Spleen (tissue), 11 donors: ENCODE measurements at regions not wholly inside any gene's neighbourhood (a gene's known extent, or its start where the extent isn't known, plus 50 kb on each side); places are given as distances from the start of the nearest gene placed in this dataset.

ENCODE experiments used
- DNase-seq: peaks from one replicate; pipeline ENCODE4 v3.0.0-alpha.2; 2020
- H3K27ac ChIP-seq, 8 donors: fragments of 200-600 bp; sonication (generic) in 7 of 8; 1 replicate in 4 of 8; 2 replicates in 4 of 8; pipeline versions ENCODE4 v1.5.0 to v1.8.0; 2016 to 2021; ENCODE audit warnings: inconsistent platforms in 4 of 8, mild to moderate bottlenecking in 4 of 8, moderate library complexity in 1 of 8
- H3K27me3 ChIP-seq, 7 donors: fragments of 200-600 bp; sonication (generic) in 6 of 7; replicated peaks in 1 of 7; 1 replicate in 4 of 7; 2 replicates in 3 of 7; pipeline versions ENCODE4 v1.5.0 to v1.8.0; 2016 to 2021; ENCODE audit warnings: inconsistent platforms in 3 of 7, mild to moderate bottlenecking in 1 of 7
- H3K36me3 ChIP-seq, 6 donors: fragments of 200-600 bp; sonication (generic) in 5 of 6; 1 replicate in 4 of 6; 2 replicates in 2 of 6; pipeline versions ENCODE4 v1.5.0 to v1.8.0; 2016 to 2021; ENCODE audit warnings: inconsistent platforms in 2 of 6
- H3K4me1 ChIP-seq, 6 donors: fragments of 200-600 bp; sonication (generic) in 5 of 6; 1 replicate in 3 of 6; 2 replicates in 3 of 6; pipeline versions ENCODE4 v1.5.0 to v1.8.0; 2016 to 2021; ENCODE audit warnings: inconsistent platforms in 3 of 6
- H3K4me3 ChIP-seq, 8 donors: fragments of 200-600 bp; sonication (generic) in 7 of 8; 1 replicate in 4 of 8; 2 replicates in 4 of 8; pipeline versions ENCODE4 v1.5.0 to v1.8.0; 2016 to 2021; ENCODE audit warnings: inconsistent platforms in 4 of 8, mild to moderate bottlenecking in 4 of 8, moderate library complexity in 2 of 8
- H3K9me3 ChIP-seq, 8 donors: fragments of 200-600 bp; sonication (generic) in 7 of 8; 1 replicate in 4 of 8; 2 replicates in 4 of 8; pipeline versions ENCODE4 v1.5.0 to v1.8.0; 2016 to 2021; ENCODE audit warnings: inconsistent platforms in 4 of 8
- POLR2A ChIP-seq, 3 donors: fragments of 450-650 bp; IDR thresholded peaks; one replicate each; pipeline ENCODE4 v1.5.1; 2017; ENCODE audit warnings: antibody characterized with exemption in 3 of 3, mild to moderate bottlenecking in 1 of 3
- POLR2AphosphoS5 ChIP-seq, 3 donors: sonication (generic); formaldehyde crosslinking; IDR thresholded peaks; one replicate each; pipeline ENCODE4 v1.5.1; 2017; ENCODE audit warnings: antibody characterized with exemption in 3 of 3
- WGBS, 5 donors: extraction: QIAGEN DNeasy Blood & Tissue Kit in 3 of 5; methylation state at CpG; one replicate each; pipeline versions ENCODE4 v1.1.5 to v1.1.7; 2013 to 2018; 5-methylcytosine and 5-hydroxymethylcytosine counted together
- intact Hi-C: fragments of 100-400 bp; cut with DNase I; formaldehyde crosslinking; loops from one replicate; pipeline ENCODE4 v1.15.0; 2023; ENCODE audit warnings: low total_unique reads
- TF ChIP-seq, protein P1 (sequence below), 11 experiments: fragments of 200-600 bp in 7 of 11; fragments of 450-650 bp in 4 of 11; sonication (generic) in 4 of 11; IDR thresholded peaks in 8 of 11; conservative IDR thresholded peaks in 3 of 11; 1 replicate in 7 of 11; 2 replicates in 4 of 11; pipeline versions ENCODE4 v1.4.0 to v1.8.0; 2016 to 2021; ENCODE audit warnings: antibody characterized with exemption in 11 of 11, inconsistent platforms in 4 of 11, mild to moderate bottlenecking in 1 of 11
- donor health status: healthy with polysubstance abuse.
- donor health status: DM: no; HTN: no; CAD: no; lungs with moderate emphysema.
- donor health status: DM: no; HTN: no; CAD: no.
- donor health status: Bipolar disorder and iron deficiency.
- donor health status: healthy.
- donor health status: DM: no; HTN: no; CAD: no.
- donor health status: DM: yes; HTN: yes; CAD: no.

DNA sequence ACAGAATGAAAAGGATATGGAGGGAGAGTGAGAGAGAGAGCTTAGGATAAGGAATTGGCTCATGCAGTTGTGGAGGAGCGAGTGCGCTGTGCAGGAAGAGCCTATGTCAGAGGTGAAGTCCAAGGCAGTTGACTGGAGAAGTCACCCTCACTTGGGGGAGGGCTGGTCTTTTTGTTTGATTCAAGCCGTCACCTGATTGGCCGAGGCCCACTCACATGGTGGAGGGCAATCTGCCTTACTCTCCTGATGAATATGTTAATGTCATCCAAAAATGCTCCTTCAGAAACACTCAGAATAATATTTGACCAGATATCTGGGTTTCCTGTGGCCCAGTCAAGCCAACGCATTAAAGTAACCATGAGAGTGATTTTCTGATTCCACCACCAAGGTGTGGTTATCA, 131.7 kb downstream of the KATNIP start:
- intact Hi-C loops = no loop called here
- TF ChIP-seq POLR2AphosphoS5 (IDR thresholded peaks at IDR 0.05) (no peak), POLR2A (IDR thresholded peaks at IDR 0.05) (no peak)
- TF ChIP-seq, protein P1, sequence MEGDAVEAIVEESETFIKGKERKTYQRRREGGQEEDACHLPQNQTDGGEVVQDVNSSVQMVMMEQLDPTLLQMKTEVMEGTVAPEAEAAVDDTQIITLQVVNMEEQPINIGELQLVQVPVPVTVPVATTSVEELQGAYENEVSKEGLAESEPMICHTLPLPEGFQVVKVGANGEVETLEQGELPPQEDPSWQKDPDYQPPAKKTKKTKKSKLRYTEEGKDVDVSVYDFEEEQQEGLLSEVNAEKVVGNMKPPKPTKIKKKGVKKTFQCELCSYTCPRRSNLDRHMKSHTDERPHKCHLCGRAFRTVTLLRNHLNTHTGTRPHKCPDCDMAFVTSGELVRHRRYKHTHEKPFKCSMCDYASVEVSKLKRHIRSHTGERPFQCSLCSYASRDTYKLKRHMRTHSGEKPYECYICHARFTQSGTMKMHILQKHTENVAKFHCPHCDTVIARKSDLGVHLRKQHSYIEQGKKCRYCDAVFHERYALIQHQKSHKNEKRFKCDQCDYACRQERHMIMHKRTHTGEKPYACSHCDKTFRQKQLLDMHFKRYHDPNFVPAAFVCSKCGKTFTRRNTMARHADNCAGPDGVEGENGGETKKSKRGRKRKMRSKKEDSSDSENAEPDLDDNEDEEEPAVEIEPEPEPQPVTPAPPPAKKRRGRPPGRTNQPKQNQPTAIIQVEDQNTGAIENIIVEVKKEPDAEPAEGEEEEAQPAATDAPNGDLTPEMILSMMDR (IDR thresholded peaks at IDR 0.05 in 8 of 11, conservative IDR thresholded peaks at IDR 0.05 in 3 of 11) = no peak
- H3K36me3 ChIP-seq = peaks cover 0 to 77% (median 51%) of the 10 kb centered on the region in 6 donors

DNA sequence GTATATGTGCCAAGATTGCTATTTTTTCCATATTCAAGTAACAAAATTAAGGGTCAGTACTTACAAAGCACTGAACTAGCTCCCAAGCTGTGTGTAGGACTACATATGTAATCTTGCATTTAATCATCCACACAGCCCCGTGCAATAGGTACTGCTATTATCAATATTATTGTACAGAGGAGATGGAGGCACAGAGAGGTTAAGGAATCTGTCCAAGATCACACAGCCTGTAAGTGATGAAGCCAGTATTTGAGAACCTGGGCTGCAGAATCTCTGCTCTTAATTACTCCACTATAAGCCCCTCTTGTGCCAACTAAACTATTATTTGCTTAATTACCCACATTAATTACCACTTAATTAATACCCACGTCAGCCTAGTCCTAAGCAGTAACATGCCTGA, 134.1 kb downstream of the KATNIP start:
- 84 to 100% (median 92%) methylated on average over 2 of the region's 2 CpGs for WGBS, 5 donors
- no peak for DNase-seq
- no peak for TF ChIP-seq POLR2AphosphoS5 (IDR thresholded peaks at IDR 0.05)
- TF ChIP-seq, protein P1 (IDR thresholded peaks at IDR 0.05 in 8 of 11, conservative IDR thresholded peaks at IDR 0.05 in 3 of 11) = no peak
- TF ChIP-seq POLR2A (IDR thresholded peaks at IDR 0.05) = no peak
- Histone ChIP-seq H3K27ac (no peak overlapping the region), H3K9me3 (no peaks in the 10 kb centered on the region), H3K4me1 (no peaks in the 10 kb centered on the region), H3K4me3 (no peak overlapping the region), H3K36me3 (peaks cover 0 to 68% (median 36%) of the 10 kb centered on the region in 6 donors), H3K27me3 (no peaks in the 10 kb centered on the region)
- intact Hi-C loops = no loop called here

More for the DNA sequence above, 131.7 kb downstream of the KATNIP start:
- Histone ChIP-seq H3K27ac (no peak overlapping the region), H3K4me1 (no peaks in the 10 kb centered on the region), H3K27me3 (no peaks in the 10 kb centered on the region), H3K9me3 (no peaks in the 10 kb centered on the region), H3K4me3 (no peak overlapping the region)
- DNase-seq = no peak
- 93 to 98% (median 97%) methylated on average over 5 of the region's 5 CpGs for WGBS, 5 donors

DNA sequence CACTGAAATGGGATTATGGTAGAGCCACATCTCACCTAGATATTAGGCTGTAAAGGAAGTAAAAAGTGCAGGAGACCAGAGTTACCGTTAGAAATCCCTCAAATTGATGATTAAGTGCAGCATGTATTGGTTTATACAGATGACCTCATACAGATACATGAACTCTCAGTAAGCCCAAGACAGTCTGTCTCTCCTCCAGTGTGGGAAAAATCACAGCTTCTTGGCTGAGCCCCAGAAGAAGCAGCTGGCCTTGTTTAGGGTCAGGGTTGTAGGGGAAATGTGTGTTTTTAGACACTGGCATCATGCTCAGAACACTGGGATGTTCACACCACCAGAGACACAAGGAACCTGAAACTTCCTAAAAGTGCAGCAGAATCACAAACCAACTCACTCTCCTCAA, 135.9 kb downstream of the KATNIP start:
- H3K36me3 ChIP-seq = peaks cover 0 to 50% (median 24%) of the 10 kb centered on the region in 6 donors
- WGBS, 5 donors = 62 to 97% (median 84%) methylated on average over 1 of the region's 1 CpG
- no peak for DNase-seq
- H3K27ac ChIP-seq = no peak overlapping the region
- H3K27me3 ChIP-seq = no peaks in the 10 kb centered on the region
- TF ChIP-seq, protein P1 (IDR thresholded peaks at IDR 0.05 in 8 of 11, conservative IDR thresholded peaks at IDR 0.05 in 3 of 11) = no peak
- TF ChIP-seq POLR2A (IDR thresholded peaks at IDR 0.05) (no peak), POLR2AphosphoS5 (IDR thresholded peaks at IDR 0.05) (no peak)
- no peak overlapping the region for H3K4me3 ChIP-seq
- H3K4me1 ChIP-seq = no peaks in the 10 kb centered on the region
- intact Hi-C loops = no loop called here
- no peaks in the 10 kb centered on the region for H3K9me3 ChIP-seq

DNA sequence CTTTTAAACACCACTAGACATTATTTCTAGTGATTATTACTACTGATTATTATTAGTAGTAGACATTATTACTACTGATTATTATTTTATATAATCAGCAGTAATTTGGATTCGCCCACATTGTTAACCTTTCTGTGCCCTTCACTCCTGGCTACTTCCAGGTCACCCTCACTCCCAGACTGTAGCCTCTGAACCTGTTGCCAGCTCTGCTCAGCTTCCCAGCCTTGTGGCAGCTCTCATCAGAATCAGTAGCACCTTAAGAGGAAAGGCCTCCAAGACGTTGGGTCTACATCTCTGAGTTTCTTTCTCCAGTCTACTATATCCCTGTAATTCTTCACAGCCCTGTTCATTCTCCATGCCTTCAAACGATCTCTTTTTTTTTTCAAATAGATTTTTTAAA, 137.0 kb downstream of the KATNIP start:
- WGBS, 5 donors = 77 to 88% (median 85%) methylated on average over 3 of the region's 3 CpGs
- no peaks in the 10 kb centered on the region for H3K4me1 ChIP-seq
- intact Hi-C loops = no loop called here
- no peak overlapping the region for H3K27ac ChIP-seq
- H3K9me3 ChIP-seq = no peaks in the 10 kb centered on the region
- H3K27me3 ChIP-seq = no peaks in the 10 kb centered on the region
- no peak for DNase-seq
- no peak overlapping the region for H3K4me3 ChIP-seq
- H3K36me3 ChIP-seq = peaks cover 0 to 39% (median 14%) of the 10 kb centered on the region in 6 donors
- TF ChIP-seq POLR2A (IDR thresholded peaks at IDR 0.05) (no peak), POLR2AphosphoS5 (IDR thresholded peaks at IDR 0.05) (no peak)
- TF ChIP-seq, protein P1 (IDR thresholded peaks at IDR 0.05 in 8 of 11, conservative IDR thresholded peaks at IDR 0.05 in 3 of 11) = no peak
